ENCODE measurements at regions not wholly inside any gene's neighbourhood (a gene's known extent, or its start where the extent isn't known, plus 50 kb on each side); places are given as distances from the start of the nearest gene placed in this dataset.
A peak's percentile ranks its signal among the peaks of the same experiment; 100 is the strongest.

- DNase-seq, result no peak
Observed at GRCh38 chr1:191163621-191164020, 686.0 kb upstream of the BRINP3 start.

- DNase-seq, result no peak
Observed at GRCh38 chr1:191174298-191174697, 696.6 kb upstream of the BRINP3 start.

- peak; percentile 22 for DNase-seq
Observed at GRCh38 chr1:191176131-191176530, 698.5 kb upstream of the BRINP3 start.

- DNase-seq, result no peak
Observed at GRCh38 chr1:191206513-191207207, 729.0 kb upstream of the BRINP3 start.

GRCh38 chr1:191222206-191222605 is 744.5 kb upstream of the BRINP3 start:
- no peak for DNase-seq

- DNase-seq, result no peak
Observed at GRCh38 chr1:191240925-191241324, 763.3 kb upstream of the BRINP3 start.

GRCh38 chr1:191255354-191256054 is 777.8 kb upstream of the BRINP3 start:
- DNase-seq, result no peak

GRCh38 chr1:191256917-191257316 is 779.3 kb upstream of the BRINP3 start:
- no peak for DNase-seq

- no peak for DNase-seq
Observed at GRCh38 chr1:191260056-191260455, 782.4 kb upstream of the BRINP3 start.

- DNase-seq, result no peak
Observed at GRCh38 chr1:191261111-191261510, 783.4 kb upstream of the BRINP3 start.

GRCh38 chr1:191279266-191279800 is 801.7 kb upstream of the BRINP3 start:
- DNase-seq, result no peak

- no peak for DNase-seq
Observed at GRCh38 chr1:191284175-191284574, 806.5 kb upstream of the BRINP3 start.

- no peak for DNase-seq
Observed at GRCh38 chr1:191290441-191290840, 812.8 kb upstream of the BRINP3 start.

GRCh38 chr1:191305370-191305769 is 827.7 kb upstream of the BRINP3 start:
- DNase-seq, result no peak

- DNase-seq, result no peak
Observed at GRCh38 chr1:191306916-191307315, 829.3 kb upstream of the BRINP3 start.

- peak; percentile 68 for DNase-seq
Observed at GRCh38 chr1:191320062-191320461, 838.2 kb upstream of the RGS18 start.

- DNase-seq, result no peak
Observed at GRCh38 chr1:191327868-191328267, 830.4 kb upstream of the RGS18 start.

- no peak for DNase-seq
Observed at GRCh38 chr1:191343816-191344215, 814.4 kb upstream of the RGS18 start.

- no peak for DNase-seq
Observed at GRCh38 chr1:191346381-191346780, 811.9 kb upstream of the RGS18 start.

GRCh38 chr1:191348328-191348727 is 809.9 kb upstream of the RGS18 start:
- DNase-seq, result no peak

- DNase-seq, result no peak
Observed at GRCh38 chr1:191350938-191351337, 807.3 kb upstream of the RGS18 start.

- DNase-seq, result no peak
Observed at GRCh38 chr1:191358724-191359123, 799.5 kb upstream of the RGS18 start.

GRCh38 chr1:191366686-191367085 is 791.6 kb upstream of the RGS18 start:
- DNase-seq, result no peak

- DNase-seq, result no peak
Observed at GRCh38 chr1:191368891-191369654, 789.2 kb upstream of the RGS18 start.

Data from NCI-H510A treated with DMSO at 0.1 percent for 48 hours (cell line).